ENCODE measurements at regions not wholly inside any gene's neighbourhood (a gene's known extent, or its start where the extent isn't known, plus 50 kb on each side); places are given as distances from the start of the nearest gene placed in this dataset.

DNA sequence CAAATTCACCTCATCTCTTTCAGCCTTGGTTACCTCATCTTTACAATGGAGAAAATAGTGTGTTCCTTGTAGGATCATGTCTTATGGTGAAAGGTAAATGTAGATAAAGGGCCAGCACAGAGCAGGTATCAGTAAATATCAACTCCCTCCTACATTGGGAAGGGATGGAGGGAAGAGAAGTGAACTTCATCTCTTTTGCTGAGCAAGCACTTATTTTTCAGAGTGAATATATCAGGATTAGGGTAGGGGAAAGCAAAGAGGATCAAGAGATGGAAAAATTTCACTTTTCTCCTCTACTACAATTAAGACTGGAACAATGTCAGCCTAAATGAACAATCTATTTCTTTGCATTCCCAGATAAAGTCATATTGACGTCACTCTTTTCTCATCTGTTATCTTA is 193.8 kb upstream of the JUN start:
- DNase-seq, result no peak

DNA sequence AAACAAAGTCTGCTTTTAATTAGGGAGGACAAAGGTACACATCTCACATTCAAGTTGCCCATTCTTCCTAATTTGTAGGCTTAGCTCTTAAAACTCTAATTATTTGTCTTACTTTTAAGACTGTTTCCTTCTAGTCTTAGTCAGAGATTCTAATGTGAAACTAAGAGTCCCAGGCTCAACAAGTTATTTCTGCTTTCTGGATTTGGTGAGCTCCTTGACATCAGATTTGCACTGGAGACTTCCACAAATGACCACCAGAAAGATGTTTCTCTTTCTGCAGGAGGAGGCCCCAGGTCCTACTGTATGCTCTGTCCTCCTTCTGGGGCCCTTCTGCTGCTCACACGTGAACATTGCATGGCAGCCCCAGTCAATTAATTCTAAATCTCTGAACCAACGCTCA is 194.2 kb upstream of the JUN start:
- no peak for DNase-seq

DNA sequence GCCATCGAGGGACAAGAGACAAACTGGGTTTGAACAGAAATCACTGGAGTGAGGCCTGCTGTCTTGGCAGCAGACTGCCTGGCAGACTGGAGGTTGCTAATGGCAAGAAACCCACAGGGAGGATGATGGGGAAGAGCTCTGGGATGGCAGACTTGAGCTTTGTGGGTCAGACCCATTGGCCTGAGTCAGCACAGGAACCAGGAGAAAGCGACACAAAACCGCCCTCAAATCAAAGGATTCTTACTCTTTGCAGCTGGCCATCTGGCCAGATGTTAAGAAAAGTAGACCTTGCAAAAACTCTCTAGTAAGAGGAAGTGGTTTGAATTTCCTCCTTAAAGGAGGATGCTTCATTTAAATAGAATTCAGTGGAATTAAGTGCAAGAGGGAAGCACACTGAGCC is 195.2 kb upstream of the JUN start:
- DNase-seq, result no peak

DNA sequence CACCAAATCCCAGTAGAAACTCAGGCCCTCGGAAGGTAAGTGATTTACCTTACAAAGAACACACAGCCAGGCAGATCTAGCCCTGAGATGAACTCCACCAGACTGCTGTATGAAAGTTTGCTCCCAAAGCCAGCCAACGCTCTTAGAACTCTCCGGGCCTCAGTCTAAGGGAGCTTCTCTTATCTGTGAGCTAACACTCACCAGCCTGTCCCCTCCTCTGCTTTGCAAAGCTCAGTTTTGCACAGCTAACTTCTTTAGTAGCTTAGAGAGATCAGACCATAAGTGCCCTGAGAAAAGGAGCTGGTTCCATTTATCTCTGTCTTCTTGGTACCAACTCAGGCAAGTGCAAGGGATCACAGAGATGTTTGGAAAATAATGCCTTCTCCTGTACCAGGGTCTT is 195.8 kb upstream of the JUN start:
- DNase-seq, result no peak

DNA sequence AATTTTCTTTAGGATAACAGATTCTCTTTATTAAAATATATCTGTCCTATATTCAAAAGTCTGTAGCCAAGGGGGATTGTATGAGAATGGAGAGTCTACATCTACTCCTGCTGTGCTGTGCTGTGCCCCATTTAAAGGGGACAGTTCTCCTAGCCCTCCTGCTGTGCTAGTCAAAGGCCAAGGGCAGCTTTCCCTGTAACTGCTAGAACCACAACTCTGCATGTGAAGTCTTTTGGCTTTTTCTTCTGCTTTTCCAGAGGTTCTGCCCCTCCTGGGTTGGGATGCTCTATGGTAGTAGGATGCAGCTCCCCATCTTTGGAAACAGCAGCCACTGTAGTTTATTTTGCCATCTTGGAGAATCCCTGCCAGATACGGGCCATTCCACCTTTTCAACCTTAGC is 197.5 kb upstream of the JUN start:
- peak; percentile 16 for DNase-seq

DNA sequence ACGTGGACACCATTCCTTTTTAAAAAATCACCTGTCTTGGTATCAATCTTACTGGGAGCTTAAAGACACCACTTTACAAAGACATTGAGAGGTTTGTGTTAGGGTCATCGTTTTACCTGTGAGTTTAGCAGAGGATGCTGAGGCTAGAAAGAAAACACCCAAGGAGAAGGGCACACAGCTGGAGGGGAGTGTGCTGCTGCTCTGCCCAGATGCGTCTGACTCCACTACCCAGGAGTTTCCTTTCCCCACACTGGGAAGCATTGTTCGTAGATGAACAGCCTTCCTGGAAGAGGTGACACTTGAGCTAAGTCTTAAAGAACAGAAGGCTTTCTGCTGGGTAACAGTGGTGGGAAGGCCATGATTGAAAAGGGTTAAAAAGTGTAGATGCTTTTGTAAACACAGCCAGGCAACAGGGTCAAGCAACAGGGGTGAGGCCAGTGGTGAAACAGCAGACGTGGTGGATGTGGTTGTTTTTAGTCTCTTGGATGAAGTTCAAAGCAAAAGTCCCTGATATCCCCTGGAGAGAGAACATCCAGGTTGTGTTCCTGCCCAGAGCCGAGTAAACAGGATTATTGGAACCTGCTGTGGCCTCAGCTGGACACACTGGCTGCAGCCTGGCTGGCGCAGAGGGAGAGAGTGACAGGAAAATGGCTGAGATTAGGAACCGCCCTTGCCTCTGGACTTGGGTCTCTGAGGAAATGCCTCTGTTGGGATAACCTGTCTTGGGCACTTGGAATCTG is 198.6 kb upstream of the JUN start:
- peak; percentile 90 for DNase-seq

DNA sequence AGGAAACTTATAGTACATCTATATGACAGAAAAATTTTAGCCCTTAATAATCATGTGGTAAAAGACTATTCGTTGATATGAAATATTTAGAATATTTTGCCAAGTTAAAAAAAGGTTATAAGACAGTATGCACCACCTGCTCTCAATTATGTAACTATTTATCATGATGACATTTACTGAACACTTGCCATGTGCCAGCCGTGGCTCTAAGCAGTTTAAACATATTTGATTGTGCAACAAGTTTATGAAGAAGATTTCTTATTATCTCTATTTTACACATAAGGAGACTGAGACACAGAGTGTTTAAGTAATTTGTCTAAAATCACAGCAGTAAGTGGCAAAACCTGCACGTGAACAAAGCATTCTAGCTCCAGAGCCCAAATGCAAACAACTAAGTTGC is 199.3 kb upstream of the JUN start:
- DNase-seq, result peak; percentile 13

DNA sequence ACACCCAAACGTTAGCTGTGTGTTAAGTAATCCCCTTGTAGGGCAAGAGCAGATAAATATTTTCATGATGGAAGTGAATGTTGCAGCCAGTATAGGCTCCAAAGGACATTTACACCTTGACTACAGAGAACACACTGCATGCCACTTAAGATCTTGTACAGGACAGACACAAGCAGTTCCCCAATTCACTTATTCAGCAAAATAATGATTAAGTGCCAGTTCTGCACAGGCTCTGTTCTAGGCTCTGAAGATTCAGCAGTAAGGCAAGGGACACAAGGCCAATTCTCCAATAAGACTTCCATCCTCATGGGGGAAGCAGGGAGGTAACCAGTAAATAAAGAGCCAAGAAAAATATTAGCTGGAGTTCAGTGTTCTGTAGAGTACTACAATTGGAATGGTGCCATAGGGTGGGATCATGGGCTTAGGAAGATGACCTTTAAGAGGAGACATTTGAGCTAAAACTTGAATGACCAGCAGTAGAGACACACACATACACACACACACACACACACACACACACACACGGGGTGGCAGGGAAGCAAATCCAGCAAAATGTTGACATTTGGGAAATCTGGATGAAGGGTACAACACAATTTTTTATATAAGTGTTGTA is 199.9 kb upstream of the JUN start:
- no peak for DNase-seq

DNA sequence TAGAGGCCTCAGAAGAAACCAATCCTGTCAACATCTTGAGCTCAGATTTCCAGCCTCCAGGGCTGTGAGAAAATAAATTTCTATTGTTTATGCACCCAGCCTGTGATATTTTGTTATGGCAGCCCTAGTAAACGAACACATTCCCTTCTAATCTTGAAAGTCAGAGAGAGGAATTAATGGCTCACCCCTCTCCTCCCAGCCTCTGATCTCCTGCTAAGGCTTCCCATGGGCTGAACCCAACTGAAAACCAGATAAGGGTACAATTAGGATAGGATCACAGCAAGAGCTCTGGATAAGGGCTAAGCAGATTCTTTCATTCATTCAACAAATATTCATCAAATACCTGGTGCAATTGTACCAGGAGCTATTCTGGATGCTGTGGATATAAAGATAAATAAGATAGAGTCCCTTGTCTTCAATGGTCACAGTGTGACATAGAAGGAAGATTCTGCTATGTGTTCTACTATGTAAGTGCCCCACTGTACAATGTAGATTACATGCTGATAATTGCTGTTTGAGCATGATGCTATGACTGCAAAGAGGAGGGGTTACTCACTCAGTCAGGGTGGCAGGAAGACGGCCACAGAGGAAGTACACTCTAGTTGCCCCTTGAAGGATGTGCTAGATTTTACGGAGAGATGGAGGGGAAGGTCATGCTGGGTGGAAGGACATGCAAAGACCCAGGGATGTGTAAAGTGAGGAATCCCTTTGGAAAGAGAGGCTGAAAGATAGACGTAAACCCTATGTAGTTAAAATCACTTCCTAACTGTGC is 203.3 kb upstream of the JUN start:
- peak; percentile 40 for DNase-seq

DNA sequence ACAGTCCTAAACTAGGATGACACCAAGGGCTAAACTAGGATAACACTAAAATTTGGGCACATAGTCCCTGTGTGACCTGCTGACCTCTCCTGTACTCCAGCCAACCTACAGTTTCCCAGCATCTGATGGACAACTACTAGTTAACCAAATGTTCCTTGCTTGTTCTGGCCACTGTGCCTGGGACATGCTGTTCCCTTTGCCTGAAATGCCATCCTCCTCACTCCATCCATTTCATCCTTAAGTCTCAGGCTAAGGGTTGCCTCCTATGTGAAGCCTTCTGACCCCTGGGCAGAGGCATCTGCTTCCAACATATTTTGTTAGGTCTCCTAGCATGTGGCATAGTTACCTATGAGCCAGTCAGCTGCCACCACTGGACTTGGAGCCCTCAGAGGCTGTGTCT is 204.9 kb upstream of the JUN start:
- DNase-seq, result no peak

DNA sequence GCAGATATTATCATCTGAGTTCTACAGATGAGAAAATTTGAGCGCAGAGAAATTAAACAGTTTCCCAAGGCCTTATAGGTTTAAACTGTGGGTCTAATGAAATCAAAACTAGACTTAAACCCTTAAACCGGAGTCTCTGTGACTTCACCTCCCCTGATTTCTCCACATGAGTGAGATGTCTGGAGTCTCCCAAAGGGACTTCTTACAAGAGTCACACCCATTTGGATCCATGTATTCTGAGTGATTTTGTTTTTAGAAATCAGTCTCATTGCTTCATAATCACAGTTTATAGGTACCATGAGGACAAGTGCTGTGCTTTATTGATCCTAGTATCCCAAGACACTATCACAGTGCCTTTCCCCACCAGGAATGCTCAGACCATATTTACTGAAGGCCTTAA is 206.0 kb upstream of the JUN start:
- DNase-seq, result no peak

DNA sequence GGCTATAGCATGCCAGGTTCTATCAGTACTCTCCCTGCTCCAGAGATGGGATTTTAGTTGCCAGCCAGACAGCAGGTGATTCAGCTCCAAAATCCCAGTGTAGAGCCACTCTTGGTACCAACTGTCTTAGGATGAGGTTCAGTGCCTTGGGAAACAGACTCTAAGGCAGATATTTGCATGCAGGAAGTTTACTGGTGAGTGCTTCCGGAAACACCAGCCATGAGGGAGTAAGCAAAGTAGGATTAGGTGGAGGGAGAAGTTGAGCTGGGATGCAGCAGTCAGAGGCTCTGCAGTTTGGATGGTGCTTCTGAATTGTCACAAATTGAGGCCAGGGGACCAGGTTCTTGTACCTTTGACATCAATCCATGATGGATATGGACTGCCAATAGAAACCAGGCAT is 207.5 kb upstream of the JUN start:
- DNase-seq, result no peak

DNA sequence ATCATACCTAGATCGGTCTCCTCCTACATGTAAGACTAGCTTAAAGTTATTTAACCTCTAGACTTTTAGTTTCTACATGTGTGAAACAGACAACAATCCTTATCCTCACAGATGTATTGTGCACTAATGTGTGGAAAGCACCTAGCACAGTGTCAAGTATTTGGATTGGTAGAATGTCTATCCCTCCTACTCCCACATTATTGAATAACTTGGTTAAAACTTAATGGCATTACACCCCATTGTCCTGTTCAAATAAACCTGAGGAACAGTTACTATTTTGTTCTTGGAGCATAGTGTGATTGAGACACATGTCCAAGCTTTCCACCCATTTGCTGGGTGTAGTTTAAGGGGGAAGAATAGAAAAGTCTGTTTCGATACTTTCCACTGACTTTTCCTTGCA is 208.8 kb upstream of the JUN start:
- no peak for DNase-seq

DNA sequence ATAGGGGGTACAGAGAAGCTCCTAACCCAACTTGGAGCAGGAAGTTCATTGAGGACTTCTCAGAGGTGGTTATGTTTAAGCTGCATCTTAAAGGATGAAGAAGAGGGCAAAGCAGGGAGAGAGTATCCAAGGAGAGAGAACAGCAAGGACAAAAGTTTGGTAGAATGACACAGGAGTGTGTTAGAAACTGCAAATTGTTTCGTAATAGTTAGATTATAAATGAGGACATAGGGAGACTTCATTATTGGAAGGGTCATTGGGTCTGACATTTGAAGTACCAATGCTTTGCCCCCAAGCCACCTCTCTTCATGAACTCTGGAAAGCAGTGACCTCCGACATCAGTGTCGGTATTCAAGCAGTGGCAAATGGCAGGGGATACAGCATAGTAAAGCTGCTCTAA is 209.6 kb upstream of the JUN start:
- no peak for DNase-seq

DNA sequence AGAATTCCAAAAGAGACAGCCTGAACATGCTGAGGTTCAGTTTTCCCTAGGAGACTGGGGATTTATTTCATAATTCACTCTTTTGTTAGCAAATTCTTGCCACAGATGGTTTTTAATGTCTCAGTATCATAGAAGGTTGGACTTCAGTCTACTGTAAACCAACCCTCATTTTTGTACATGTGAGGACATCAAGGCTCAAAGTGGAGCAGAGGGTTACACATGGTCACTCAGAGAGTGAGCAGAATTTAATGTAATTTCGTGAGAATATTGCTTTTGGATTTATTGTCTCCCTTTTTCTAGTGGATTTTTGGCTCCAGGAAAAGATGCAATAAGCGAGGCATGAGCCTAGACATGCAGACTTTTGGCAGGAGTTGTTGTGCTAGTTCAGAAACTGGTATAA is 210.8 kb upstream of the JUN start:
- no peak for DNase-seq

DNA sequence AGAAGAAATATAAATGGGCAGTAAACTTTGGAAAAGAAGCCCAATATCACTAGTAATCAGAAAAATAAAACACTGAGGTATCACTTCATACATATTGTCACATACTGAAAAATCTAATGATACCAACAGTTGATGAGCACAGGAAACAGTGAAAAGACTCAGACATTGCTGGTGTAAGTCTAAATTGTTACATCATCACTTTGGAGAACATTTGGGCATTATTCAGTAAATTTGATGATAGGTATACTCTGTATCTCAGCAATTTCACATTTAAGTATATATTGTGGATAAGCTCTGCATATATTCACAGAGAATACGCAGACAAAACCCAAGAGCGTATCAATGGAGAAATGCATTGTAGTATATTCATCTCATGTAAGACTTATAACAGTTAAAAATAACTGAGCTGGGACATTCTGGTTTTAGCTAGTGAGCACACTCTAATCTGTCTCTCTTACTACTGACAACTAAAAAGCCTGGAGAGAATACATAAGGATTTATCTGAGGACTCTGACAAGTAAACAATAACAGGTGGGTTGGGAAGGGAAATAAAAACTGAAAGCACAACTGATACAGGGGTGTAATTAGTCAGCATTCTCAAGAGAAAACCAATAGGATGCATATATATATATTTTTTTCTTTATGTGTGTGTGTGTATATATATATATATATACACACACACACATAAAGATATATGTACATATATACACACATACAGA is 212.7 kb upstream of the JUN start:
- no peak for DNase-seq

DNA sequence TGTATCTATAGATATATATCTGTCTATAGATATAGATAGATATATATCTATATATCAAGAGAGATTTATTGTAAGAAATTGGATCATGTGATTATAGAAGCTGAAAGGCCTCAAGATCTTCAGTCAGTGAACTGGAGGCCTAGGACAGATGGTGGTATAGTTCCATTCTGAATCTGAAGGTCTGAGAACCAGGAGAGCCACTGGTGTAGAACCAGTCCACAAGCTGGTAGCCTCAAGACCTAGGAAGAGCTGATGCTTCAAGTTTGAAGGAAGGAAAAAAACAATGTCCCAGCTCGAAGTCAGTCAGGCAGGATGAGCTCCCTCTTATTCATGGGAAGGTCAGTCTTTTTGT is 213.2 kb upstream of the JUN start:
- no peak for DNase-seq

DNA sequence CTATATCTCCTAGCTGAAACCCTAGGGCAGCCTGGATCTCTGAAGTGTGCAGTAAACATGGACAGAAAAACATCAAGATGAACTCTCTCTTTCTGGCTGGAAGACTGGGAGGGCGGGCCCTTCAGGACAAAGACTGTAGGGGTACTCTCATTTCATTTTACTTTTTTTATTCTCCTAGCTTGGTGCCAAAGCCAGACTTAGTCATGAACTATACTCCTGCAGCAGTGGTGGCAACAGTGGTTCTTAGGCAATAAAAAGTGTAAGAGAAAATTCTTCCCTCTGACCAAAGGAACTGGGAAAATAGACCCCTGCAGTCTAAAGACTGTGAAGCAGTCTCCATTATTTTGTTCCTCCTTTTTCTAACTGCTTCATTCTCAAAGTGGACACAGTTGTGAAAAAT is 213.8 kb upstream of the JUN start:
- no peak for DNase-seq

DNA sequence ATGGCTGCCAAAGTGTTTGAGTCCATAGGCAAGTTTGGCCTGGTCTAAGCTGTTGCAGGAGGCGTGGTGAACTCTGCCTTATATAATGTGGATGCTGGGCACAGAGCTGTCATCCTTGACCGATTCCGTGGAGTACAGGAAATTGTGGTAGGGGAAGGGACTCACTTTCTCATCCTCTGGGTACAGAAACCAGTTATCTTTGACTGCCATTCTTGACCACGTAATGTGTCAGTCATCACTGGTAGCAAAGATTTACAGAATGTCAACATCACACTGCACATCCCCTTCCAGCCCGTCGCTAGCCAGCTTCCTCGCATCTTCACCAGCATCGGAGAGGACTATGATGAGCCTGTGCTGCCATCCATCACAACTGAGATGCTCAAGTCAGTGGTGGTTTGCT is 215.8 kb upstream of the JUN start:
- DNase-seq, result no peak

DNA sequence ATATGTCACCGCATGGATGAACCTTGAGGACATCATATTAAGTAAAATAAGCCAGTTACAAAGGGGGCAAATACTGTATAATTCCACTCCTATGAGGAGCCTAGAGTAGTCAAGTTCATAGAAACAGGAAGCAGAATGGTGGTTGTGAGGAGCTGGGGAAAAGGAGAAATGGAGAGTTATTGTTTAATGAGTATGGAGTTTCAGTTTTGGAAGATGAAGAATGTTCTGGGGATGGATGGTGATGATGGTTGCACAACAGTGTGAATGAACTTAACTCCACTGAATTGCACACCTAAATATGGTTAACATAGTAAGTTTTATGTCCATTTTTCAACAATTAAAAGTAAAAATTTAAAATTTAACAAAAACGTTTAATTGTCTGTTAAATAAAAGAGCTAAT is 220.9 kb upstream of the JUN start:
- no peak for DNase-seq

DNA sequence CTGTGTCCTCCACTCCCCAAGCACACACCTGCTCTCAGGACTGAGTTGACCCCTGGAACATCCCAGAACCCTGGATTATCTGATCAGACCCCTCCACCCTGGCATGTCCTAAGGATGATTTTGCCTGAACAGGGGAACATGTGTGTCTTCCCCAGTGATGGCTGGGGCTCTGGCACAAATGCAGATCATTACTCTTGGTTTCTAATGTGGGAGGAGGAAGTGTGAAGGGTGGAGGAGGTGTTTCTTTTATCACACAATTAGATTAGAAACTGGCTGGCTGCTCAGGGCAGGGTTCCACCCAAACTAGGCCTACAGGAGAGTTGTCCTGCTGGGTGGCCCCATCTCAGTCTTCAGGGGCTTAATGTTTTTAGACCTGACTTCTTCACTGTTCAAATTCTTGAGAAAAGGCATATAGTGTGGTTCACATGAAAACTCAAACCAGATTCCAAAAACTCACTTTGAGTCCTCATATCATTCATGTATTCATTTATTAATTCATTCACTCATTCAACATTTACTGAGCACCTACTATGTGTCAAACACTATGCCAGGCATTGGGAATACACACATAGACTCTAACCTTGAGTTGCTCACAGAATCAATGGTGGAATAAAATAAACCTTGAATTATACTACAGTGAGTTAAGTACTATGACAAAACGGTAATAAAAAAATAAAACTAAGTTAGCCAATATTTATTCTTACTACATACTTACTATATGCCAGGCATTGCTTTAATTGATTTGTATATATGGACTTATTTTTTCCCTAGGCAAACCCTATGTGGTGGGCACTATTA is 221.8 kb upstream of the JUN start:
- DNase-seq, result no peak

DNA sequence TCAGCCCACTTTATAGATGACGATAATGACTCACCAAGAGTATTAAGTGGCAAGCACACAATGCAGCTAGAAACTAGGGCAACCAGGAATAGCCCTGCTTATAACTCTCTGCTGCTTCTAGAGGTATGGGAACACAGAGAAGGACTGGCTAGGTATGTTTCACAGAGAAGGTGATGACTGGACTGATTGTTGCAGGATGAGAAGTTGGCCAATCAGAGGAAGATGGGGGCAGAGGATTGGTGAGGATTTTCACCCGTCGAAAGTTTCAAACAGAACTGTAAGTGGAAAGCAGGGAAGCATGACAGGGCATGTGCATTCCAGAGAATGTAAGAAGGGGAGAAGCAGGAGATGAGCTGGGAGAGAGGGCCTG is 222.4 kb upstream of the JUN start:
- no peak for DNase-seq

DNA sequence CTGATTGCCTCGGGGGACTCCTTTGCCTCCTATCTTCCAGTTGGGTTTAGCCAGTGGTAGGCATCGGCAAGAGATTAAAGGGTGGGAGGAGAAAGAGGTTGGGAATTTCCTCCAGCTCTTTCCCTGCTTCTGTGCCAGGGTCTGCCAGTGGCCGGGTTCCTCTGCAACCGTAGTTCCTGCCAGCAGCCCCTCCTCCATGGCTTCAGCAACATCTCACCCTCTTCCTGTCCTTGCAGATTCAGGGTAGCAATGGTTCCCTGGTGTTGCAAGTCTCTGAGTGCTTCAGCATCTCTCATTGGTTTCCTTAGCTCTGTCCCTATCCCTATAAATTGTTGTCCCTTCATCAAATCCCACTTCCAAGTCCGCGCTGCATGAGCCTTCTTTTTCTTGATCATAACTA is 223.1 kb upstream of the JUN start:
- no peak for DNase-seq

Data from NCI-H146 (cell line).